ENCODE measurements at regions not wholly inside any gene's neighbourhood (a gene's known extent, or its start where the extent isn't known, plus 50 kb on each side); places are given as distances from the start of the nearest gene placed in this dataset.

- DNase-seq (ENCODE audit: low spot score), result no peak
- ATAC-seq, result no peak
Observed at GRCh38 chr18:2075499-2075898, 495.8 kb downstream of the METTL4 start.

GRCh38 chr18:2082676-2083075 is 488.6 kb downstream of the METTL4 start:
- no peak for ATAC-seq
- DNase-seq (ENCODE audit: low spot score), result no peak

GRCh38 chr18:2083691-2084090 is 487.6 kb downstream of the METTL4 start:
- ATAC-seq, result peak; percentile 65

GRCh38 chr18:2086439-2086838 is 484.9 kb downstream of the METTL4 start:
- DNase-seq (ENCODE audit: low spot score) (no peak), ATAC-seq (no peak)

More at GRCh38 chr18:2083691-2084090, 487.6 kb downstream of the METTL4 start:
- no peak for DNase-seq (ENCODE audit: low spot score)

GRCh38 chr18:2087877-2088673 is 483.2 kb downstream of the METTL4 start:
- DNase-seq (ENCODE audit: low spot score), result no peak
- no peak for ATAC-seq

GRCh38 chr18:2089396-2089795 is 481.9 kb downstream of the METTL4 start:
- ATAC-seq (no peak), DNase-seq (ENCODE audit: low spot score) (no peak)

- DNase-seq (ENCODE audit: low spot score), result no peak
- ATAC-seq, result no peak
Observed at GRCh38 chr18:2091937-2092336, 479.4 kb downstream of the METTL4 start.

GRCh38 chr18:2096551-2096950 is 474.8 kb downstream of the METTL4 start:
- no peak for ATAC-seq
- DNase-seq (ENCODE audit: low spot score), result no peak

GRCh38 chr18:2100694-2101213 is 470.6 kb downstream of the METTL4 start:
- DNase-seq (ENCODE audit: low spot score) (no peak), ATAC-seq (no peak)

GRCh38 chr18:2102022-2102421 is 469.3 kb downstream of the METTL4 start:
- ATAC-seq (no peak), DNase-seq (ENCODE audit: low spot score) (no peak)

- no peak for DNase-seq (ENCODE audit: low spot score)
- ATAC-seq, result no peak
Observed at GRCh38 chr18:2103299-2103698, 468.0 kb downstream of the METTL4 start.

- DNase-seq (ENCODE audit: low spot score) (peak; percentile 57), ATAC-seq (peak; percentile 99)
Observed at GRCh38 chr18:2104620-2105462, 466.5 kb downstream of the METTL4 start.

- DNase-seq (ENCODE audit: low spot score) (no peak), ATAC-seq (no peak)
Observed at GRCh38 chr18:2108591-2108990, 462.7 kb downstream of the METTL4 start.

- DNase-seq (ENCODE audit: low spot score), result no peak
- ATAC-seq, result no peak
Observed at GRCh38 chr18:2111456-2111855, 459.8 kb downstream of the METTL4 start.

GRCh38 chr18:2112435-2113045 is 458.8 kb downstream of the METTL4 start:
- ATAC-seq (no peak), DNase-seq (ENCODE audit: low spot score) (no peak)

GRCh38 chr18:2114289-2114688 is 457.0 kb downstream of the METTL4 start:
- DNase-seq (ENCODE audit: low spot score) (no peak), ATAC-seq (no peak)

- DNase-seq (ENCODE audit: low spot score) (no peak), ATAC-seq (no peak)
Observed at GRCh38 chr18:2114765-2115164, 456.5 kb downstream of the METTL4 start.

GRCh38 chr18:2121224-2121623 is 450.1 kb downstream of the METTL4 start:
- no peak for DNase-seq (ENCODE audit: low spot score)
- no peak for ATAC-seq

- ATAC-seq (no peak), DNase-seq (ENCODE audit: low spot score) (no peak)
Observed at GRCh38 chr18:2123077-2123476, 448.2 kb downstream of the METTL4 start.

- DNase-seq (ENCODE audit: low spot score) (no peak), ATAC-seq (no peak)
Observed at GRCh38 chr18:2134364-2134763, 436.9 kb downstream of the METTL4 start.

- ATAC-seq, result no peak
- DNase-seq (ENCODE audit: low spot score), result no peak
Observed at GRCh38 chr18:2135309-2135708, 436.0 kb downstream of the METTL4 start.

Measured in left lobe of liver (tissue), 2 donors.